ENCODE measurements at regions not wholly inside any gene's neighbourhood (a gene's known extent, or its start where the extent isn't known, plus 50 kb on each side); places are given as distances from the start of the nearest gene placed in this dataset.
"Not testable (repeated sequence)": the region's sequence is repeated elsewhere in the genome, so short reads cannot be mapped to it uniquely, and the experiment has no call there.

DNA sequence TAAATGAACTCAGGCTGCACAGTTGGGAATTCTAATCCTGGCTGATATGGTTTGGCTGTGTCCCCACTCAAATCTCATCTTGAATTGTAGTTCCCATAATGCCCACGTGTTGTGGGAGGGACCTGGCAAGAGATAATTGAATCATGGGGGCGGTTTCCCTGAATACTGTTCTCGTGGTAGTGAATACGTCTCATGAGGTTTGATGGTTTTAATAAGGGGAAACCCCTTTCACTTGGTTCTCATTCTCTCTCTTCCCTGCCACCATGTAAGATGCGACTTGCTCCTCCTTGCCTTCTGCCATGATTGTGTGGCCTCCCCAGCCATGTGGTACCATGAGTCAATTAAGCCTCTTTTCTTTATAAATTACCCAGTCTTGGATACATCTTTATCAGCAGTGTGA, 143.8 kb downstream of the PCSK1 start:
- TF ChIP-seq, protein P1, sequence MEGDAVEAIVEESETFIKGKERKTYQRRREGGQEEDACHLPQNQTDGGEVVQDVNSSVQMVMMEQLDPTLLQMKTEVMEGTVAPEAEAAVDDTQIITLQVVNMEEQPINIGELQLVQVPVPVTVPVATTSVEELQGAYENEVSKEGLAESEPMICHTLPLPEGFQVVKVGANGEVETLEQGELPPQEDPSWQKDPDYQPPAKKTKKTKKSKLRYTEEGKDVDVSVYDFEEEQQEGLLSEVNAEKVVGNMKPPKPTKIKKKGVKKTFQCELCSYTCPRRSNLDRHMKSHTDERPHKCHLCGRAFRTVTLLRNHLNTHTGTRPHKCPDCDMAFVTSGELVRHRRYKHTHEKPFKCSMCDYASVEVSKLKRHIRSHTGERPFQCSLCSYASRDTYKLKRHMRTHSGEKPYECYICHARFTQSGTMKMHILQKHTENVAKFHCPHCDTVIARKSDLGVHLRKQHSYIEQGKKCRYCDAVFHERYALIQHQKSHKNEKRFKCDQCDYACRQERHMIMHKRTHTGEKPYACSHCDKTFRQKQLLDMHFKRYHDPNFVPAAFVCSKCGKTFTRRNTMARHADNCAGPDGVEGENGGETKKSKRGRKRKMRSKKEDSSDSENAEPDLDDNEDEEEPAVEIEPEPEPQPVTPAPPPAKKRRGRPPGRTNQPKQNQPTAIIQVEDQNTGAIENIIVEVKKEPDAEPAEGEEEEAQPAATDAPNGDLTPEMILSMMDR (IDR thresholded peaks at IDR 0.05 in 2 of 3, conservative IDR thresholded peaks at IDR 0.05 in 1 of 3; ENCODE audit: borderline replicate concordance in 1 of 3, insufficient read depth in 1 of 3, low read depth in 2 of 3, low read length in 2 of 3): not testable (repeated sequence)
- not testable (repeated sequence) for TF ChIP-seq POLR2A (IDR thresholded peaks at IDR 0.05; ENCODE audit: borderline replicate concordance, extremely low read depth, insufficient read depth, insufficient read length)

All from HCT116 (cell line).